K562 (cell line): ENCODE measurements at regions not wholly inside any gene's neighbourhood (a gene's known extent, or its start where the extent isn't known, plus 50 kb on each side); places are given as distances from the start of the nearest gene placed in this dataset.
A peak's percentile ranks its signal among the peaks of the same experiment; 100 is the strongest.

Experiments used
- ATAC-seq: fragments of 200-7000 bp; cut with Tn5 transposase; 3 replicates; pipeline ENCODE4 v1.9.1; 2020; ENCODE audit warnings: moderate library complexity
- BruUV-seq: library from RNA; stranded (reverse); fragments of 400-500 nt; replicated peaks from 2 replicates; lab custom pipeline; 2021; lab: Mats Ljungman, UMichigan
- CTCF ChIA-PET: fragments of 300-600 bp; formaldehyde crosslinking; extraction: SDS; loops from one replicate; lab custom pipeline; 2021; ENCODE audit warnings: low intra/inter-chr PET ratio; lab: Yijun Ruan, JAX
- POLR2A ChIA-PET: fragments of 300-600, 350-650 bp; sonication (Branson Sonifier 250); formaldehyde crosslinking; extraction: SDS; loops from one replicate; lab custom pipeline; 2021; ENCODE audit warnings: antibody characterized with exemption, inconsistent platforms; lab: Yijun Ruan, JAX
- DNase-seq, 4 experiments: peaks; one replicate each; pipeline versions ENCODE4 v3.0.0 to v3.0.0-alpha.2; 2011 to 2018; ENCODE audit warnings: low spot score in 3 of 4, mixed read lengths in 3 of 4; ENCODE audit errors: extremely low read depth in 1 of 4
- FAIRE-seq: peaks from 2 replicates; lab custom pipeline; 2011; peaks lifted over from hg19 to GRCh38; lab: Jason Lieb, UNC
- H2AFZ ChIP-seq: 2 replicates; pipeline ENCODE4 v1.6.0; 2011; ENCODE audit warnings: low read depth, low read length, control low read depth, inconsistent platforms
- H3K27ac ChIP-seq: fragments of 200-600 bp; 3 replicates; pipeline ENCODE4 v1.8.0; 2011; ENCODE audit warnings: low read depth, mild to moderate bottlenecking, control low read depth, inconsistent platforms, low read length, moderate library complexity, mixed read lengths; ENCODE audit errors: extremely low read depth
- H3K27me3 ChIP-seq, 2 experiments: fragments of 300-600 bp in 1 of 2; 2 replicates in 1 of 2; 3 replicates in 1 of 2; pipeline versions ENCODE4 v1.6.0 to v1.8.0; 2011; ENCODE audit warnings: inconsistent platforms in 2 of 2, low read length in 2 of 2, mild to moderate bottlenecking in 1 of 2, mixed read lengths in 1 of 2, moderate library complexity in 1 of 2; ENCODE audit not compliant: control insufficient read depth in 2 of 2, insufficient read depth in 2 of 2
- H3K36me3 ChIP-seq: fragments of 300-600 bp; 3 replicates; pipeline ENCODE4 v1.8.0; 2011; ENCODE audit warnings: mild to moderate bottlenecking, low read length, inconsistent platforms; ENCODE audit not compliant: control insufficient read depth, insufficient read depth
- H3K4me1 ChIP-seq, 2 experiments: fragments of 200-600 bp in 1 of 2; replicated peaks in 1 of 2; 2 replicates in 1 of 2; 3 replicates in 1 of 2; pipeline versions ENCODE4 v1.5.1 to v1.8.0; 2011; ENCODE audit warnings: inconsistent platforms in 2 of 2, low read length in 2 of 2, mild to moderate bottlenecking in 1 of 2, mixed read lengths in 1 of 2, moderate library complexity in 1 of 2; ENCODE audit not compliant: control insufficient read depth in 2 of 2, insufficient read depth in 2 of 2
- H3K4me2 ChIP-seq: 2 replicates; pipeline ENCODE4 v1.6.1; 2011; ENCODE audit warnings: low read length, control low read depth, inconsistent platforms, mixed read lengths; ENCODE audit not compliant: insufficient read depth
- H3K4me3 ChIP-seq: fragments of 200-600 bp; sonication (generic), shearing (Covaris generic); 2 replicates; pipeline ENCODE4 v1.5.1; 2016; ENCODE audit warnings: control low read depth, inconsistent platforms
- H3K79me2 ChIP-seq: fragments of 200-600 bp; 3 replicates; pipeline ENCODE4 v1.8.0; 2011; ENCODE audit warnings: low read length, inconsistent platforms; ENCODE audit not compliant: control insufficient read depth, insufficient read depth
- H3K9ac ChIP-seq, 2 experiments: 2 replicates each; pipeline versions ENCODE4 v1.6.0 to v1.6.1; 2011; ENCODE audit warnings: low read depth in 2 of 2, low read length in 2 of 2, control low read depth in 1 of 2, inconsistent platforms in 1 of 2, mild to moderate bottlenecking in 1 of 2, mixed read lengths in 1 of 2; ENCODE audit not compliant: insufficient read depth in 1 of 2
- H3K9me1 ChIP-seq: one replicate; pipeline ENCODE4 v1.6.0; 2011; ENCODE audit warnings: inconsistent platforms, mild to moderate bottlenecking, low read length, moderate library complexity; ENCODE audit not compliant: control insufficient read depth, insufficient read depth
- H3K9me3 ChIP-seq: replicated peaks from 2 replicates; pipeline ENCODE4 v1.5.1; 2011; ENCODE audit warnings: low read depth, low read length, inconsistent platforms; ENCODE audit not compliant: control insufficient read depth, insufficient read depth
- H4K20me1 ChIP-seq: replicated peaks from 2 replicates; pipeline ENCODE4 v1.6.1; 2011; ENCODE audit warnings: low read length, inconsistent platforms, mixed read lengths; ENCODE audit not compliant: control insufficient read depth, insufficient read depth
- BRD9 ChIP-seq: fragments of 450-650 bp; IDR thresholded peaks from 2 replicates; pipeline ENCODE4 v1.6.1; 2018; ENCODE audit warnings: low read depth; ENCODE audit not compliant: partially characterized antibody
- C11orf30 ChIP-seq: fragments of 450-650 bp; IDR thresholded peaks from 2 replicates; pipeline ENCODE4 v1.6.1; 2016; ENCODE audit warnings: low read depth, mild to moderate bottlenecking
- CBX3 ChIP-seq, 2 experiments: IDR thresholded peaks; 1 replicate in 1 of 2; 2 replicates in 1 of 2; pipeline ENCODE4 v1.6.1; 2012; ENCODE audit warnings: inconsistent platforms in 2 of 2, low read length in 2 of 2, borderline replicate concordance in 1 of 2, control low read depth in 1 of 2
- CTBP1 ChIP-seq: fragments of 450-650 bp; IDR thresholded peaks from 2 replicates; pipeline ENCODE4 v1.6.1; 2016; ENCODE audit warnings: borderline replicate concordance
- FOXJ2 ChIP-seq: fragments of 200-800 bp; sonication (Bioruptor generic); IDR thresholded peaks from 2 replicates; pipeline ENCODE4 v1.6.1; 2016; ENCODE audit warnings: missing genetic modification characterization, missing compliant biosample characterization
- HMGN3 ChIP-seq: IDR thresholded peaks from 2 replicates; pipeline ENCODE4 v1.6.1; 2011; ENCODE audit warnings: borderline replicate concordance, low read depth, mild to moderate bottlenecking, mixed read lengths, low read length; ENCODE audit not compliant: insufficient read length; ENCODE audit errors: extremely low read depth
- HSF4 ChIP-seq: fragments of 250-450 bp; sonication (Bioruptor Pico); IDR thresholded peaks from 2 replicates; pipeline ENCODE4 v2.1.2; 2022; ENCODE audit warnings: mild to moderate bottlenecking, moderate library complexity, borderline replicate concordance
- KHSRP ChIP-seq: fragments of 450-650 bp; IDR thresholded peaks from 2 replicates; pipeline ENCODE4 v1.6.1; 2017
- MAFF ChIP-seq: IDR thresholded peaks from 2 replicates; pipeline ENCODE4 v1.6.1; 2012; ENCODE audit warnings: low read length, improper control_type of control experiment
- MAFG ChIP-seq: fragments of 450-650 bp; conservative IDR thresholded peaks from 2 replicates; pipeline ENCODE4 v1.6.1; 2016; ENCODE audit warnings: missing genetic modification characterization, missing compliant biosample characterization
- MAFK ChIP-seq: IDR thresholded peaks from 2 replicates; pipeline ENCODE4 v1.6.1; 2011; ENCODE audit warnings: low read length, improper control_type of control experiment
- MCM5 ChIP-seq: fragments of 450-650 bp; IDR thresholded peaks from 2 replicates; pipeline ENCODE4 v1.6.1; 2016; ENCODE audit warnings: low read depth
- NFE2 ChIP-seq: IDR thresholded peaks from 2 replicates; pipeline ENCODE4 v1.6.1; 2014; ENCODE audit warnings: antibody characterized with exemption, low read depth
- PHF8 ChIP-seq: fragments of 200-600 bp; sonication (generic); IDR thresholded peaks from 2 replicates; pipeline ENCODE4 v1.6.1; 2012; ENCODE audit warnings: mixed run types, mild to moderate bottlenecking, inconsistent platforms, low read length, moderate library complexity, borderline replicate concordance
- POLR3A ChIP-seq: IDR thresholded peaks from 2 replicates; pipeline ENCODE4 v1.6.1; 2011; ENCODE audit warnings: borderline replicate concordance, mild to moderate bottlenecking, moderate library complexity; ENCODE audit not compliant: insufficient read length, insufficient read depth; ENCODE audit errors: extremely low read depth
- RB1 ChIP-seq: fragments of 450-650 bp; IDR thresholded peaks from 2 replicates; pipeline ENCODE4 v1.6.1; 2017; ENCODE audit warnings: low read depth, mild to moderate bottlenecking
- RCOR1 ChIP-seq, 2 experiments: IDR thresholded peaks; 2 replicates each; pipeline ENCODE4 v1.6.1; 2012; ENCODE audit warnings: low read depth in 2 of 2, low read length in 2 of 2, borderline replicate concordance in 1 of 2, improper control_type of control experiment in 1 of 2
- RFX1 ChIP-seq: fragments of 450-650 bp; IDR thresholded peaks from 2 replicates; pipeline ENCODE4 v1.6.1; 2016; ENCODE audit warnings: mild to moderate bottlenecking, moderate library complexity
- SREBF1 ChIP-seq: fragments of 150-350 bp; IDR thresholded peaks from 2 replicates; pipeline ENCODE4 v1.6.1; 2014; ENCODE audit warnings: antibody characterized with exemption, low read depth, low read length, borderline replicate concordance
- SUPT5H ChIP-seq: fragments of 450-650 bp; IDR thresholded peaks from 2 replicates; pipeline ENCODE4 v1.6.1; 2016
- ZKSCAN1 ChIP-seq: fragments of 150-350 bp; IDR thresholded peaks from 2 replicates; pipeline ENCODE4 v1.6.1; 2016; ENCODE audit warnings: low read depth, low read length
- ZNF124 ChIP-seq: sonication (generic); formaldehyde crosslinking; IDR thresholded peaks from 2 replicates; pipeline ENCODE4 v1.8.1; 2022; ENCODE audit warnings: missing genetic modification reagents
- ZNF175 ChIP-seq: fragments of 200-800 bp; sonication (Bioruptor generic); IDR thresholded peaks from 2 replicates; pipeline ENCODE4 v1.6.1; 2016; ENCODE audit warnings: low read depth, mild to moderate bottlenecking, missing genetic modification characterization, missing compliant biosample characterization
- ZNF184 ChIP-seq: sonication (generic); formaldehyde crosslinking; IDR thresholded peaks from 2 replicates; pipeline ENCODE4 v1.5.0; 2020; ENCODE audit warnings: missing genetic modification reagents
- ZNF316 ChIP-seq: fragments of 450-650 bp; IDR thresholded peaks from 2 replicates; pipeline ENCODE4 v1.6.1; 2016
- ZNF384 ChIP-seq: IDR thresholded peaks from 2 replicates; pipeline ENCODE4 v1.6.1; 2012; ENCODE audit warnings: low read depth, low read length, improper control_type of control experiment
- ZNF408 ChIP-seq: fragments of 250-450 bp; sonication (Bioruptor Pico); IDR thresholded peaks from 2 replicates; pipeline ENCODE4 v1.4.0; 2020; ENCODE audit warnings: low read depth, mild to moderate bottlenecking, moderate library complexity
- ZNF764 ChIP-seq: fragments of 250-450 bp; sonication (Bioruptor Pico); IDR thresholded peaks from 2 replicates; pipeline ENCODE4 v1.4.0; 2020; ENCODE audit warnings: low read depth, mild to moderate bottlenecking, moderate library complexity
- WGBS: fragments of 100-300 bp; shearing (Covaris generic); methylation state at CpG from one replicate; pipeline ENCODE4 v1.1.6; 2016; ENCODE audit warnings: low coverage, mixed read lengths; ENCODE audit not compliant: insufficient coverage; ENCODE audit errors: missing lambda C conversion rate; 5-methylcytosine and 5-hydroxymethylcytosine counted together
- in situ Hi-C: fragments of 300-500 bp; cut with MboI; formaldehyde crosslinking; loops from 4 replicates; pipeline ENCODE4 v1.15.0; 2018; ENCODE audit warnings: inconsistent platforms, mixed read lengths
- intact Hi-C: fragments of 100-400 bp; cut with micrococcal nuclease; formaldehyde crosslinking; loops from 2 replicates; pipeline ENCODE4 v1.14.2; 2022

GRCh38 chrX:102832661-102833060 is 104.4 kb upstream of the RAB40AL start:
- Histone ChIP-seq H2AFZ (no peak overlapping the region), H3K27me3 (no peaks in the 10 kb centered on the region), H3K79me2 (no peaks in the 10 kb centered on the region), H3K9me1 (no peaks in the 10 kb centered on the region), H3K9ac (no peak overlapping the region), H4K20me1 (no peaks in the 10 kb centered on the region), H3K36me3 (peaks cover 11% of the 10 kb centered on the region; the same call in 1 of the 3 replicates), H3K4me3 (no peak overlapping the region), H3K4me1 (peaks cover 0 to 3% of the 10 kb centered on the region in 2 experiments; a peak in 1 of 5 replicates), H3K4me2 (no peak overlapping the region), H3K9me3 (no peaks in the 10 kb centered on the region), H3K27ac (no peak overlapping the region; the same call in 2 of the 3 replicates)
- CTCF ChIA-PET: no interaction called here
- DNase-seq (peak; percentile 18 to 35 (median 22)), ATAC-seq (peak; percentile 81), FAIRE-seq (no peak)
- in situ Hi-C loops (no loop called here), intact Hi-C loops (loop anchor here (10.0 kb wide), 1 partner anchor 118 kb away; the partner anchor contains the start of gene GPRASP2)
- 46% methylated on average over 4 of the region's 5 CpGs for WGBS
- POLR2A ChIA-PET: interaction anchor here (1.0 to 1.6 kb wide), 2 partner anchors 10 to 31 kb away, joined by 4 to 10 read pairs; no protein-coding TSS in a partner anchor
- no TSS peak for BruUV-seq
- TF ChIP-seq FOXJ2 (tag) (peak; percentile 86), POLR3A (no peak), PHF8 (no peak), BRD9 (no peak), HSF4 (no peak), CTBP1 (peak; percentile 25; the same call in 1 of the 2 replicates), ZNF764 (no peak), SREBF1 (no peak), ZNF408 (CRISPR knock-in tag) (no peak), RFX1 (peak; percentile 90), ZNF384 (no peak), C11orf30 (peak; percentile 81), ZNF316 (peak; percentile 75), SUPT5H (no peak), RB1 (no peak), NFE2 (peak; percentile 89), HMGN3 (no peak), ZNF124 (CRISPR knock-in tag) (no peak), MAFF (peak; percentile 62), MCM5 (no peak), MAFK (peak; percentile 74), ZNF184 (no peak), CBX3 (IDR thresholded peaks at IDR 0.05; ENCODE audit: borderline replicate concordance in 1 of 2, low read length in 2 of 2) (no peak), RCOR1 (IDR thresholded peaks at IDR 0.05; ENCODE audit: borderline replicate concordance in 1 of 2, low read depth in 2 of 2, low read length in 2 of 2) (0 out of 4 replicates have a peak, but pooled peaks of 1 of the 2 experiments have one; percentile 17), ZKSCAN1 (no peak), KHSRP (no peak), MAFG (tag) (peak; percentile 83), ZNF175 (no peak)
